OCI-LY1 (cell line): ENCODE measurements at regions not wholly inside any gene's neighbourhood (a gene's known extent, or its start where the extent isn't known, plus 50 kb on each side); places are given as distances from the start of the nearest gene placed in this dataset.

Experiments used
- H2AFZ ChIP-seq: fragments of 200-600 bp; sonication (generic), shearing (Covaris generic); 2 replicates; pipeline ENCODE4 v1.6.0; 2014; ENCODE audit warnings: antibody characterized with exemption, mild to moderate bottlenecking, low read length
- H3F3A ChIP-seq: fragments of 200-600 bp; sonication (generic), shearing (Covaris generic); 2 replicates; pipeline ENCODE4 v1.6.0; 2014; ENCODE audit warnings: mild to moderate bottlenecking, antibody characterized with exemption, low read length, moderate library complexity; ENCODE audit not compliant: insufficient read depth
- H3K27ac ChIP-seq: fragments of 200-600 bp; sonication (generic); 2 replicates; pipeline ENCODE4 v1.5.1; 2014; ENCODE audit warnings: low read length, mixed run types, mild to moderate bottlenecking, low read depth; ENCODE audit not compliant: poor library complexity, severe bottlenecking
- H3K27me3 ChIP-seq: fragments of 200-600 bp; sonication (generic); 2 replicates; pipeline ENCODE4 v1.6.0; 2014; ENCODE audit warnings: antibody characterized with exemption, mild to moderate bottlenecking, low read length, moderate library complexity; ENCODE audit not compliant: insufficient read depth
- H3K36me3 ChIP-seq: fragments of 200-600 bp; sonication (generic); 2 replicates; pipeline ENCODE4 v1.6.1; 2014; ENCODE audit warnings: mild to moderate bottlenecking, antibody characterized with exemption, low read length, moderate library complexity, mixed read lengths; ENCODE audit not compliant: insufficient read depth
- H3K4me1 ChIP-seq: fragments of 200-600 bp; sonication (generic); 2 replicates; pipeline ENCODE4 v1.5.1; 2014; ENCODE audit warnings: mild to moderate bottlenecking, low read length, moderate library complexity; ENCODE audit not compliant: insufficient read depth, severe bottlenecking
- H3K4me2 ChIP-seq: fragments of 200-600 bp; sonication (generic), shearing (Covaris generic); 2 replicates; pipeline ENCODE4 v1.6.1; 2014; ENCODE audit warnings: low read length
- H3K4me3 ChIP-seq: fragments of 200-600 bp; sonication (generic); 2 replicates; pipeline ENCODE4 v1.5.1; 2014; ENCODE audit warnings: low read length, low read depth, mild to moderate bottlenecking, mixed read lengths; ENCODE audit not compliant: poor library complexity, severe bottlenecking
- H3K79me2 ChIP-seq: fragments of 200-600 bp; shearing (Covaris generic); 2 replicates; pipeline ENCODE4 v1.6.1; 2016; ENCODE audit warnings: mixed run types, low read length, mixed read lengths; ENCODE audit not compliant: insufficient read depth
- H3K9ac ChIP-seq: fragments of 200-600 bp; sonication (generic), shearing (Covaris generic); 2 replicates; pipeline ENCODE4 v1.6.1; 2014; ENCODE audit warnings: mild to moderate bottlenecking, low read length, mixed read lengths
- H3K9me2 ChIP-seq: fragments of 200-600 bp; sonication (generic), shearing (Covaris generic); 2 replicates; pipeline ENCODE4 v1.6.1; 2014; ENCODE audit warnings: low read depth, mild to moderate bottlenecking, low read length, mixed read lengths
- H3K9me3 ChIP-seq: fragments of 200-600 bp; shearing (Covaris generic); 2 replicates; pipeline ENCODE4 v1.6.1; 2014; ENCODE audit warnings: low read length, mixed read lengths
- H4K20me1 ChIP-seq: fragments of 200-600 bp; sonication (generic), shearing (Covaris generic); 2 replicates; pipeline ENCODE4 v1.6.0; 2016; ENCODE audit warnings: mild to moderate bottlenecking, low read length; ENCODE audit not compliant: insufficient read depth
- CTCF ChIP-seq: fragments of 200-600 bp; sonication (generic), shearing (Covaris generic); IDR thresholded peaks from 2 replicates; pipeline ENCODE4 v1.5.1; 2017; ENCODE audit warnings: mild to moderate bottlenecking, antibody characterized with exemption, low read length, moderate library complexity, mixed read lengths
- EZH2 ChIP-seq: fragments of 200-600 bp; sonication (generic), shearing (Covaris generic); IDR thresholded peaks from 2 replicates; pipeline ENCODE4 v1.8.0; 2017; ENCODE audit warnings: borderline replicate concordance, mixed run types, mild to moderate bottlenecking, antibody characterized with exemption, low read length, moderate library complexity, mixed read lengths

GRCh38 chr17:72460711-72461110 lies 339.9 kb downstream of the SOX9 start:
- H3F3A ChIP-seq = no peaks in the 10 kb centered on the region
- no peak overlapping the region for H3K4me2 ChIP-seq
- H3K4me1 ChIP-seq = no peaks in the 10 kb centered on the region
- TF ChIP-seq EZH2 = no peak
- TF ChIP-seq CTCF = no peak
- H3K9ac ChIP-seq = no peak overlapping the region
- H3K4me3 ChIP-seq = no peak overlapping the region
- H4K20me1 ChIP-seq = no peaks in the 10 kb centered on the region
- no peak overlapping the region for H2AFZ ChIP-seq
- H3K79me2 ChIP-seq = no peaks in the 10 kb centered on the region
- no peaks in the 10 kb centered on the region for H3K9me3 ChIP-seq
- no peaks in the 10 kb centered on the region for H3K9me2 ChIP-seq
- no peaks in the 10 kb centered on the region for H3K27me3 ChIP-seq
- no peak overlapping the region for H3K27ac ChIP-seq
- no peaks in the 10 kb centered on the region for H3K36me3 ChIP-seq

- Histone ChIP-seq H3K36me3 (no peaks in the 10 kb centered on the region), H3K4me3 (no peak overlapping the region), H4K20me1 (no peaks in the 10 kb centered on the region), H3F3A (no peaks in the 10 kb centered on the region), H3K4me2 (no peak overlapping the region), H3K9me3 (no peaks in the 10 kb centered on the region), H3K27me3 (no peaks in the 10 kb centered on the region), H2AFZ (no peak overlapping the region), H3K9ac (no peak overlapping the region), H3K79me2 (no peaks in the 10 kb centered on the region), H3K27ac (no peak overlapping the region), H3K4me1 (no peaks in the 10 kb centered on the region), H3K9me2 (no peaks in the 10 kb centered on the region)
- no peak for TF ChIP-seq CTCF
- no peak for TF ChIP-seq EZH2
Measured at GRCh38 chr17:72461757-72462156, 340.9 kb downstream of the SOX9 start.

- TF ChIP-seq CTCF = no peak
- no peak for TF ChIP-seq EZH2
- no peaks in the 10 kb centered on the region for H3K9me2 ChIP-seq
- H3K4me3 ChIP-seq = no peak overlapping the region
- no peaks in the 10 kb centered on the region for H3K4me1 ChIP-seq
- no peak overlapping the region for H3K9ac ChIP-seq
- no peaks in the 10 kb centered on the region; the same call in 1 of the 2 replicates for H3K27me3 ChIP-seq
- no peaks in the 10 kb centered on the region for H4K20me1 ChIP-seq
- H2AFZ ChIP-seq = no peak overlapping the region
- no peaks in the 10 kb centered on the region for H3K36me3 ChIP-seq
- H3K27ac ChIP-seq = no peak overlapping the region
- no peaks in the 10 kb centered on the region for H3F3A ChIP-seq
- no peaks in the 10 kb centered on the region for H3K9me3 ChIP-seq
- H3K4me2 ChIP-seq = no peak overlapping the region
- no peaks in the 10 kb centered on the region for H3K79me2 ChIP-seq
Measured at GRCh38 chr17:72462407-72462806, 341.6 kb downstream of the SOX9 start.
